HG03280 (cell line): ENCODE measurements at regions not wholly inside any gene's neighbourhood (a gene's known extent, or its start where the extent isn't known, plus 50 kb on each side); places are given as distances from the start of the nearest gene placed in this dataset.
A peak's percentile ranks its signal among the peaks of the same experiment; 100 is the strongest.
"Not testable (repeated sequence)": the region's sequence is repeated elsewhere in the genome, so short reads cannot be mapped to it uniquely, and the experiment has no call there.

Source experiments
- ATAC-seq: cut with Tn5 transposase; IDR thresholded peaks from one replicate; pipeline ENCODE4 v1.9.1; 2021; ENCODE audit warnings: mild to moderate bottlenecking, moderate library complexity; ENCODE audit not compliant: unreplicated experiment

DNA sequence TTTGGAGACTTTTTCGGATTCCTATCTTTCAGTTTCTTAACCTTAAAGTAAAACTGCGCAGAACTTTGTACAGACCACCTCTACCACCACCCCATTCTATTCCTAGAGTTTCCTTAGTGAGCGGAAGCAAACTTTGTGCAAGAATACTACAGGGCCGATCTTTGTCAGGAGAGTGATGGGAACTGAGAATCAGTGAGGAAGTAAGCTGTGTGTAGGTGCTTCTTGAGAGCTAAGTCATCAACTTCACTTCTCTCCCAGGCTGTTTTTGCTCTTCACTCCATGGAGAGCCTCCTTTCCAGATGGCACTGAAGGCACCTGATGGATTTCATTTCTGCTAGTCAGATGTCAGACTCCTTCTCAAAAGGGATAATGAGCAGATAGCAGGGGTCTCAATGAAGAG, 127.3 kb downstream of the SPATA31D1 start:
- ATAC-seq, result no peak

DNA sequence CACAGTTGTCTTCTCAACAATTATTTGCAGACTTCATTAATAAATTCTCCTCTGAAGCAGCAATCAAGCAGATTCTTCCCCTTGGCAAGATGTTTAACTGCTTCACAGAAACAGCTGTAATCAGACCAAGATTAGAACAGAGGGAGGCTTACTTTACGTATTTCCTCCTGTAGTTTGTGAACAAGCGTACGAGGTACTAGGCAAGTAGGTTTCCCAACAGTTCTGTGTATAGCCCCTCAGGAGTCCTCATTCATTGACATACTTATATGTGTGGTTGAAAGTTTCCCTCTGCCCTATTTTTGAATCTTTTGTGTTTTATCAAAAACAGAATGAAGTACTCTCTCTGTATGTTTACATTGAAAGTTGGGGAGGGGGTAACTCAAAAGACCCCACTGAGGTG, 128.0 kb downstream of the SPATA31D1 start:
- no peak for ATAC-seq

DNA sequence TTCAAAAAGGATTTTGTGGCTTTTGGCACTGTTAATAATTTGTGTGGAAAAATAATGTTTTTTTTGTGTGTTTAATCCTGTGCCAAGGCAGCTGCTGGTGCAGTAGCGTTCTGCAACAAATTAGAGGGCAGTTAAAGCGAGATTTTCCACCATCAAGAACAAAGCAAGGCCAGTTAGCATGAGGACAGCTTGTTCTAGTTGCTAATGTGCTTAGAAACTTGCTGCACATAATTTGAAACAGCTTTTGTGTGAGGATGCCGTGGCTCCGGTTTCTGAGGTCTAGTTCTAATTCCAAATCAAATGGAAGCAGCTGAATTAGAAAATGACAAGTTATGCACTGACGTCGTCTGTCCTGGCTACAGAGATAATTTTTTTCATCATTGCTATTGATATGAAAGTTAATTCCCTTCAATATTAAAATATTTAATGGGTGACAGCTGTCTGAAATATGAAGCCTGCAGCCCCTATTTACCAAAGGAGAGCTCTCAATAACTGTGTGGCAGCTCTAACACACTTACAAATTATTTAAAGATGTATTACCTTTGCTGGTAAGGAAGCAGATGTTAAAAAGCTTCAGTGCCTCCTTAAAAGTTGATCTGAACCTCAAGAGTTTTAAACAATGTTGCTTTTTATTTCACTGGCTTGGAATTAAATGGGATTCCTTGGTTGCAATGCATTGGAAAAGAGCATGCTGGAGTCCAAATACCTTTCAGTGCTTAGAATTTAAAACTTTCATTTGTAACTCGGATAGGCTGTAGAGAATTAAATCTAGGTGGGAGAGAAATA, 128.6 kb downstream of the SPATA31D1 start:
- ATAC-seq, result no peak

DNA sequence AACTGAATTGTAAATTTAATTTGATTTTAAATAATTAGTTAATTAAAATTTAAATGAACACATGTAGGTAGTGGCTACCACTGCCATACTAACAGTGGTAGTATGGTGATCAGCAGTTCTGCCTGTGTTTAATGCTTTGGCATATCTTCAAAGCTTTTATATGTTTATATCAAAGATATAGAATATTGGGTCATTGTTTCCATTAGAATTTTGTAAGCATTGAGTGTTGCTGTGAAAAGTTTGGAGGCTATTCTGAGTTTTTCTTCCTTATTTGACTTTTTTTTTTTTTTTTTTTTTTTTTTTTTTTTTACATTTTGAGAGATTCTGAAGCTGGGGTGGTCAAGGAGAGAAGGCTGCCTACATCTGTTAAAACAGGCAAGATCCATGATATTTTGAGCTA, 134.2 kb downstream of the SPATA31D1 start:
- no peak for ATAC-seq

DNA sequence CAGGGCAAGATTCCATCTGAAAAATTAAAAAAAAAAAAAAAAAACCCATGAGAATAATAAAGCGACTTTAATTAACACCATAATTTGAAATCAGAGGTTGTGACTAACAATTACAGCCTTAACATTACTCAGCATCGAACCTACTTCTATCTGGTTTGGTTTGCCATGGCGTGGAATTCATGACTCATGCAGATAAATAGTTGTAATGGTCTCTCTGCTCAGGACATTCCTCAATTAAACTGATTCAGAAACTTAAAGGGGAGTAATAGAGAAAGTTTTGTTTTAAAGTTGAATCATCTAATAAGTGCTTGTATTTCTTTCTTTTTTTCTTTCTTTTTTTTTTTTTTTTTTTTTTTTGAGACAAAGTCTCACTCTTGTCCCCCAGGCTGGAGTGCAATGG, 135.5 kb downstream of the SPATA31D1 start:
- no peak for ATAC-seq

DNA sequence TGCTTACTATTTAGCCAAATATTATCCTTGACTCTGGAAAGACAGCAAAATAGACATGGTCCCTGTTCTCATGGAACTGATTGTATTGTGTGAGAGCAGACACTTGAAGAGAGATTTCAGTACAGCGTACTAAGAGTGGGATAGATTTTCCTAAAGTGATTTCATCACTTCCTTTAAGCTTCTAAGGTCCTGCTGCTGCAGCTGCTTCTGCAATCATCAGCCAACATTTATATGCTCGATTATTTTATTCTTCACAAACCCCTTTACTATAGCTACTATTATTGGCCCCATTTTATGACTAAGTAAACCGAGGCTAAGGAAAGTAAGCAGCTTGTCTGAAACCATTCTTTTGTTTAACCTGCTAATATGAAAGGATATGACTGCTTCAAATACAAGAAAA, 137.7 kb downstream of the SPATA31D1 start:
- ATAC-seq, result no peak

DNA sequence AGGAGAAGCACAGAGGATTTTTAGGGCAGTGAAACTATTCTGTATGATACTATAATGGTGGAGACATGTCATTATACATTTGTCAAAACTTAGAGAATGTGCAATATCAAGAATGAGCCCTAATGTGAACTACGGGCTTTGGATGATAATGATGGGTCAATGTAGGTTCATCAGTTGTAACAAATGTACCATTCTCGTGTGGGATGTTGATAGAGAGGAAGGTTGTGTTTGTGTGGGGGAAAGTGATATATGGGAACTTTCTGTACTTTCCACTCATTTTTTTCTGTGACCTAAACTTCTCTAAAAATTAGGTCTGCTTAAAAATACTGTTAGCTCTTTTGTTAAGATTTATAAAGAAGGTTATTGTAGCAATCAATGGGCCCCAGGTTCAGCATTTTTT, 138.9 kb downstream of the SPATA31D1 start:
- ATAC-seq, result no peak

DNA sequence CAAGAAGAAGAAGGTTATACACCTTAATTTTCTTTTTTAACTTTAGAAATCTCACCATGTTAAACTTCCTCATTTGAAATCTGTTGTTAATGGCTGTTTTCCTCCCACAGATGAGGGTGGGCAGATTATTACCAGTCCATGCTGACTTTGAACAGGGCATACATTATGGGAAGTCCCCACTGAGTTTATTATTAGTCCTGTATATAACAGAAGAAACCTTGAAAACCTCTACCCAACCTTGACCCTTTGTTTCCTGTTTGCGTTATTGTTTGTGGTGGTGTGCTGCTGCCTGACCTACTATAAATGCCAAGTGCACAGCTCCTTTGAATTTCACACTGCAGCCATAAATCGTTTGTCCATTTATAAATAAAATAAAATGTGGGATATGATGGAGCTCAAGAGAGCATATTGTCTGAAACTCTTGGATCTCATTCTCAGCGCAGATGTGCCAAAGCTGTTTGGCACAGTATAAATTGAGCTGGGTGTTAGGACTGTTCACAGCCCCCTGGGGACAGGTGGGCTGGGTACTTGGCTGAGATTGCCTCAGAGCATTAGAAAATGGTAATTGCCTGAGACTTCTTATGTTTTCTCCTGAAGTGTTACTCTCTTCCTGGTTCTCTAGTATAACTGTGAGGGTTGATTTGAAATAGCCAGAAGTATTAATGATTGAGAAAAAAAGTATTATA, 139.6 kb downstream of the SPATA31D1 start:
- peak; percentile 76 for ATAC-seq

DNA sequence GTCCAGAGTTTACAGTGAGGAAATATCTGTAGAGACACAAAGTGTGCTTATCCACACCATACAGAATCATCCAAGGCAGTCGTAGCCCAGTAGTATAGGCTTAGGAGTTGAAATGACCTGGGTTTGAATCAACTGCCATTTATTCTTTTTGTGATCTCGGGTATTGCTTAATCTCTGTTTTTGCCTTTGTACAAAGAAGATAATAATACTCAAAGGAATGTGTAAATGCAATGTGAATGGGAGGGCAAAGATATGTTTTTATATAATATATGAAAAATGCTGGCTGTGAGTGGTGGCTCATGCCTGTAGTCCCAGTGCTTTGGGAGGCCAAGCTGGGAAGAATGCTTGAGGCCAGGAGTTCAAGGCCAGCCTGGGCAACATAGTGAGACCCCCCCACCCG, 141.1 kb downstream of the SPATA31D1 start:
- ATAC-seq, result no peak

DNA sequence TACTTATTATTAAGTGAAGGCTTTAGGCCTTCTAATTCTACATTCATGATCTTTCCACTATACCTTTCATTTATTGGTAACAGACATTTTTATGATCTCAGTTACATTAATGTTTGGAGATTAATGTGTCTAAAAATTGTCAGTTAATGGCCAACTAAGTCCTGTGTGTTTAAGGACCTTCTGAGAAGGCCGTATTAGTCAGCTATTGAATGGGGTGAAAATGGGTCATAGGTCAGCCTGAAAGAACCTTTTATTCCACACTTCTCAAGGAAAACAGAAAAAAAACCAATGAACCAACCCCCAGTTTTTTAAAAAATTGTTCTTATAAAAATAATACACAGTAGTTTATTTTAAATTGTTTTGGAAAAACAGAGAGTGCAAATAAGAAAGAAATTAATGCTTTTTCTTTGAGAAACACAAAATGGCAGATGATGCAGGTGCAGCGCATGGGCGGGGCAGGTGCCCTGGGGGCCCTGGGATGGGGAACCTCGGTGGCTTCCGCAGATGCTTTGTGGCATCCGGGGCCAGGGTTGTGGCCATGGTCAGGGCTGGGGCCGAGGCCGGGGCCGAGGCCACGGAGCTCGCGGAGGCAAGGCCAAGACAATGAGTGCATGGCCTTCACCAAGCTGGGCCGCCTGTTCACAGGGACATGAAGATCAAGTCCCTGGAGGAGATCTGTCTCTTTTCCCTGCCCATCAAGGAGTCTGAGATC, 141.9 kb downstream of the SPATA31D1 start:
- no peak for ATAC-seq

DNA sequence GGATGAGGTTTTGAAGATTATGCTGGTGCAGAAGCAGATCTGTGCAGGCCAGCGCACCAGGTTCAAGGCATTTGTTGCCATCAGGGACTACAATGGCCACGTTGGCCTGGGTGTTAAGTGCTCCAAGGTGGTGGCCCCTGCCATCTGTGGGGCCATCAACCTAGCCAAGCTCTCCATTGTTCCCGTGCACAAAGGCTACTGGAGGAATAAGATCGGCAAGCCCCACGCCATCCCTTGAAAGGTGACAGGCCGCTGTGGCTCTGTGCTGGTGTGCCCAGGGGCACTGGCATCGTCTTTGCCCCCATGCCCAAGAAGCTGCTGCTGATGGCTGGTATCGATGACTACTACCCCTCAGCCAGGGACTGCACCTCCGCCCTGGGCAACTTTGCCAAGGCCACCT, 142.5 kb downstream of the SPATA31D1 start:
- ATAC-seq, result no peak

DNA sequence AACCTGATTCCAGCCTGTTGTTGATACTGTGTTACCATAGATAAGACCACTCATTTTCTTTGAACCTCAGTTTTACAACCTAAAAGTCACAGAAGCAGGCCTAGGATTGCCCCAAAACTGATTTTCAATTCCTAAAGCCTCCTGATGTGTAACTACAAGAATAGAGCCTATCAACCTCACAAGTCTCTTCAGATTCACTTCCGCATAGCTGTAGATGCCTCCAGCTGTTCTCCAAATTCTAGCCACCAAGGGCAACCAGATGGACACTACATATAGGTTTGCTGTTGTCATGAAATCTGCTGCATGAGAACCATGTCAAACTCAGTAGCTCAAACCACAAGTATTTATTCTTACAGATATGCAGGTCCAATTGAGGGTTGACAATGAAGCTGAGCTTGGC, 143.5 kb downstream of the SPATA31D1 start:
- ATAC-seq, result no peak

DNA sequence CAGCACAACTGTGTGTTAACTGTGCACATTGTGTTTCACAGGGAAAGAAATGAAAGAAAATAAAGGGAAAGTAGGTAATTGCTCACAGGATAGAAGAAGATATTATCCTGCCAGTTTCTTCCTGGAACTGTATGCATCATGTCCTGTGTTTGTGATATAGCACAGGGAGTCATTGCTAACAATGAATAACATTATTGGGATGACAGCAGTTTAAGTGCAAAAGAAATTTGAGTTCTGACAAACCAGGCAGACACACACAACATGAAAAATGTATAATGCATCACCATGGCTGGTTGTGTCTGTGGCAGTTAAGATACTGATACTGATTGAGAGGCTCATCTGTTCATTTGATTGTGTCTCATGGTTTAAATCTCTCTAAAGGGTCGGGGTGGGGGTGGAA, 145.4 kb downstream of the SPATA31D1 start:
- no peak for ATAC-seq

DNA sequence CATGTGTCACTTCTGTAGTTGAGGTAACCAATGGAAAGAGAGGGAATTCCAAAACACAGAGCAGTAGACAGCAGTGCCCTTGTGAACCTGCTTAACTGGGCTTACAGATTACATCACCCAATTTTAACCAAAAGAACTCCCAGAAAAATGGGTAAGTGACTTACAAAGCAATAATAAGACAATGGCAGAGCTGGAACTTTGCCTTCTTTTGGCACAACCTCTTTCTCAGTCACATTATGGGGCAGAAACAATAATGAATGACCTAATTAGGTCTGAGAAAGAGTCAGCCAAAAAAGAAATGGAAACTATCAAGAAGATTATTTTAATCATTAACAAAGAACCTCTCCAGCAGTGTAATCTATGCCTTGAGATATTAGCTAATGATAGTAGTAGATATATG, 146.5 kb downstream of the SPATA31D1 start:
- ATAC-seq, result no peak

DNA sequence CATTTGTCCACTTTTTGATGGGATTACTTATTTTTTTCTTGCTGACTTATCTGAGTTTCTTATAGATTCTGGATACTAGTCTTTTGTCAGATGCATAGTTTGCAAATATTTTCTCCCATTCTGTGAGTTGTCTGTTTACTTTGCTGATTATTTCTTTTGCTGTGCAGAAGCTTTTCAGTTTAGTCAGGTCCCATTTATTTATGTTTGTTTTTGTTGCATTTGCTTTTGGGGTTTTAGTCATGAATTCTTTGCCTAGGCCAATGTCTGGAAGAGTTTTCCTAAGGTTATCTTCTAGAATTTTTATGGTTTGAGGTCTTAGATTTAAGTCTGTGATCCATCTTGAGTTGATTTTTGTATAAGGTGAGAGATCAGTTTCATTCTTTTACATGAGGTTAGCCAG, 149.5 kb downstream of the SPATA31D1 start:
- not testable (repeated sequence) for ATAC-seq

DNA sequence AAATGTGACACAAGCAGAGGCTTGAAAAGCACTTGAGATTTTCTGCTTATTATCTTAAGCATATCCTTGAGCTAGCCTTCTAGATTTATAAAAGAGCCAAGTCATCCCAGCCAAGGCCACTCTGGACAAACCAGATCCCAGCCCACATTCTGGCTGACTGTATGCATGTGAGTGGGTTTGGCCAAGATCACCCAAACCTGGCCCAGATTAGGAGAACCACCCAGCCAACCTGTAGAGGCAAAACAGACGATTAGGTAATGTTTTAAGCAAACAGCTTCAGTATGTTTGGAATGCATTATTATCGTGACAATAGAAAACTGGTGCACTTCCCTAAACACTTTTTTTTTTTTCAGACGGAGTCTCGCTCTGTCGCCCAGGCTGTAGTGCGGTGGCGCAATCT, 151.9 kb downstream of the SPATA31D1 start:
- ATAC-seq, result no peak

DNA sequence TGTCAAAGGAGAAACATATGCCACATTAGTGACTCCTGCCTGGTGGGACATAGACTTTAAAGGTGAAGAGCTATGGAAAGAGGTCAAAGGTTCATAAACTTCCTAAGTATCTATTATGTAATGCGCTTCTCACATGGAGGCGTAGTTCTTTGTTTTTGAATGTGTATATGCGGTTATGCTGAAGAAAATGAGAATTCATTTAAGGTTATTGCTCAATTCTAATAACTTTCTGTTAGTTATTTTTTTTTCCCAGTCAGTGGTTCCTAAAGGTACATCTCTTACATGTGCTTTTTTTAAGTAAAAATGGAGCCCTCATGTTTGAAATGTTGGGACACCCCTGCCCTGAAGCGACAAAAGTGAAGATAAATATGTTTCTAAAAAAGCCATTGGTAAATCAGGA, 156.2 kb downstream of the SPATA31D1 start:
- no peak for ATAC-seq

DNA sequence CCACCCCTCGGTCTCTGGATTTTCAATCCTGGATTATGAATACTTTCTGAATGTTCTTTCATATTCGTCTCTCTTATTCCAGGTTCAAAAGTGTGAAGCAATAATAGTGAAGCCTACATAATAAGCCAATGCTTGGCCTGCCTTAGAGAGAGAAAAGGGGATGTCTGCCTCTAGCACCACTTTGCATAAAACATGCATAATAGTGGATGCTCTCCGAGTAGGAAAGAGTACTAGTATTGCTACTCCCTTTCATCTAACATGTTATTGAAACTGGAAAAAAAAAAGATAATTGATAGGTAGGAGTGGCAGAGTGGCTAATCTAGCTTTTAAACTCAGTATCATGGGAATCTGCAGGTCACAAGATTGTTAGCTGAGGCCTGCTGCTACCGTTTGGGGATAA, 158.1 kb downstream of the SPATA31D1 start:
- ATAC-seq, result no peak

DNA sequence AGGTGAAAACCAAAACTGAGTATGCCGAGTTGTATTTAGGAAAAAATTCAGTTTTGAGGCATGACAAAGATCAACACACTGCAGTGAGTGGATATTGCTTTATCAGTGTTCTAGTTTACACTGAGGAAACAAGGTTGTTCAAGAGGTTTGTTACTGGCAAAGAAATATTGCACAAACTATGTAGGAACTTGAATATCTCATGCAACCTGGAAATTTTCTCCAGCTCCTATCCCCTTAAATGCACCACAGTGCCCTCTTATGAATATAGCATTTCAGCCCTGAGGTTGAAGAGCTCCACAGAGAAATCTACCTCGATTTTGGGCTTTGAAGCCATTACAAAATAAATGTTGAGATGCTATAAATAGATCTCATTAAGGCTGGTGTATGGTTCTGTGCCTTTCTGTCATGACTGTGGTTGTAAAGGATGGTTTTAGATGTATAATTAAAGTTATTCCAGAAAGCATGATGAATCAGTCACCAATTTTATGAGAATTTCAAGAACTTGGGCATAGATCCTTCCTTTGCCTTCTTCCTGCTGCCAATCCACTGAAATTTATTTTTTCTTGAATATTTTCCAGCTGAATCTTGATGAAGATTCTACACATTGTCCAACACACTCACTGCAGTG, 159.3 kb downstream of the SPATA31D1 start:
- ATAC-seq, result no peak

DNA sequence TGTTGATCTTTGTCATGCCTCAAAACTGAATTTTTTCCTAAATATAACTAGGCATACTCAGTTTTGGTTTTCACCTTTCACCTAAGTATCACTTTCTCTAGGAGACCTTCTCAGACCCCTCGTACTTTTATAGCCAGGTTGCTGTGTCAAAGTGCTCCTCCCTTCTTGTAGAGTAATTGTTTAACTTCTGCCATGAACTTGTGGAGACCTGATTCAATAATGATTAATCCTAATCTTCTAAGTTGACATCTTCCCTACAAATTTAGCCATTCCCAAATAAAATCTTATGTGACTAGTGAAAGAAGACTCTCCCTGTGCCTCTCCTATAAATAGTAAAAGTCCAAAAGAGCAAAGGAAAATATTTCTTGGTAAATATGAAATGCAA, 159.8 kb downstream of the SPATA31D1 start:
- no peak for ATAC-seq

DNA sequence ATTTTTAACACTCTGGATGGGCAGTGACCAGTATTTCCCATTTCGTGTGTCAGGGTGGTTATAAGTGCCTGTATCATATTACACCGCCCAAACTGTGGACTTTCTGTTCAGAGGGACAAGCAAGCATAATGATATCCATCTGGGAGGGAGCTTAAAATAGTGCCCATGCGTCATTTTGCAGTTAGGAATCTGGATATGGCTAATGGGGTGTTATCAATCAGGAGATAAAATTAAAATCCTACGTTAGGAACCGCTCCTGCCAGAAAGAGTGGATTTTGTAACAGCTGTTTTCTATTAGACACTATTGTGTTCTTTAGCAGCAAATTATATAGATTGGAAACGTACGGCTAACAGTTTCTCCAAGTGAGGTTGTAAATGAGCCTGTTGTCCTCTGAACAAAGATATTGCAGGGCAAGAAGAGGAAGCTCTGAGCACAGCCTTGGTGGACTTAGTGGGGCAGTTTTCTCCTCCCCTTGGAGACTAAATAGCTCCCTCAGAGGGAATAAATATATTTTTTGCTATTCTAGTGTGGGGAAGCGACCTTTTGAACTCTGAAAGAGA, 160.4 kb downstream of the SPATA31D1 start:
- no peak for ATAC-seq
